H9 (cell line): ENCODE measurements at regions not wholly inside any gene's neighbourhood (a gene's known extent, or its start where the extent isn't known, plus 50 kb on each side); places are given as distances from the start of the nearest gene placed in this dataset.

ENCODE experiments used
- DNase-seq: peaks from one replicate; pipeline ENCODE4 v3.0.0-alpha.2; 2017
- H2AFZ ChIP-seq: one replicate; pipeline ENCODE4 v1.6.1; 2013; ENCODE audit warnings: mild to moderate bottlenecking, low read length, control low read depth, moderate library complexity
- H2AK5ac ChIP-seq: 2 replicates; pipeline ENCODE4 v1.6.1; 2013; ENCODE audit warnings: low read length, control low read depth, mixed read lengths; ENCODE audit not compliant: insufficient read length
- H2BK120ac ChIP-seq: one replicate; pipeline ENCODE4 v1.6.1; 2013; ENCODE audit warnings: low read depth, mild to moderate bottlenecking, low read length, control low read depth, inconsistent platforms; ENCODE audit not compliant: poor library complexity, severe bottlenecking
- H2BK12ac ChIP-seq: 2 replicates; pipeline ENCODE4 v1.6.1; 2013; ENCODE audit warnings: low read length, control low read depth, mixed read lengths, low read depth; ENCODE audit not compliant: insufficient read length
- H2BK15ac ChIP-seq: 2 replicates; pipeline ENCODE4 v1.6.1; 2013; ENCODE audit warnings: low read depth, low read length, control low read depth
- H2BK20ac ChIP-seq: one replicate; pipeline ENCODE4 v1.6.1; 2013; ENCODE audit warnings: low read depth, mild to moderate bottlenecking, low read length, control low read depth, inconsistent platforms; ENCODE audit not compliant: poor library complexity, severe bottlenecking
- H2BK5ac ChIP-seq: 2 replicates; pipeline ENCODE4 v1.6.1; 2013; ENCODE audit warnings: low read length, control low read depth, mixed read lengths; ENCODE audit not compliant: insufficient read length
- H3K14ac ChIP-seq: 2 replicates; pipeline ENCODE4 v1.6.1; 2013; ENCODE audit warnings: low read length, control low read depth; ENCODE audit not compliant: insufficient read depth
- H3K18ac ChIP-seq: 2 replicates; pipeline ENCODE4 v1.6.1; 2013; ENCODE audit warnings: low read depth, mild to moderate bottlenecking, mixed read lengths, low read length, control low read depth; ENCODE audit not compliant: insufficient read length
- H3K23ac ChIP-seq: 2 replicates; pipeline ENCODE4 v1.6.1; 2013; ENCODE audit warnings: low read length, control low read depth, mixed read lengths, low read depth; ENCODE audit not compliant: insufficient read length
- H3K23me2 ChIP-seq: 2 replicates; pipeline ENCODE4 v1.6.1; 2013; ENCODE audit warnings: low read depth, mild to moderate bottlenecking, mixed read lengths, low read length, control low read depth; ENCODE audit not compliant: insufficient read length, poor library complexity, severe bottlenecking
- H3K27ac ChIP-seq: 2 replicates; pipeline ENCODE4 v1.5.1; 2013; ENCODE audit warnings: low read length, control low read depth, mixed read lengths, low read depth; ENCODE audit not compliant: insufficient read length
- H3K27me3 ChIP-seq: 2 replicates; pipeline ENCODE4 v1.6.1; 2013; ENCODE audit warnings: low read length, control low read depth, inconsistent platforms; ENCODE audit not compliant: insufficient read depth
- H3K4ac ChIP-seq: 2 replicates; pipeline ENCODE4 v1.6.1; 2013; ENCODE audit warnings: low read depth, mild to moderate bottlenecking, control low read depth, inconsistent platforms, low read length, moderate library complexity
- H3K4me1 ChIP-seq: 2 replicates; pipeline ENCODE4 v1.6.1; 2013; ENCODE audit warnings: low read length, control low read depth, inconsistent platforms; ENCODE audit not compliant: insufficient read depth
- H3K4me2 ChIP-seq: 2 replicates; pipeline ENCODE4 v1.6.1; 2013; ENCODE audit warnings: low read length, control low read depth, mixed read lengths; ENCODE audit not compliant: insufficient read length, insufficient read depth
- H3K56ac ChIP-seq: 2 replicates; pipeline ENCODE4 v1.6.1; 2013; ENCODE audit warnings: low read depth, mild to moderate bottlenecking, mixed read lengths, low read length, control low read depth; ENCODE audit not compliant: insufficient read length
- H3K79me1 ChIP-seq: 2 replicates; pipeline ENCODE4 v1.6.1; 2013; ENCODE audit warnings: low read depth, mild to moderate bottlenecking, moderate library complexity, low read length, control low read depth, inconsistent platforms; ENCODE audit not compliant: insufficient read depth, poor library complexity, severe bottlenecking
- H3K79me2 ChIP-seq: 2 replicates; pipeline ENCODE4 v1.6.1; 2013; ENCODE audit warnings: low read length, control low read depth, inconsistent platforms; ENCODE audit not compliant: insufficient read depth
- H3K9ac ChIP-seq: 2 replicates; pipeline ENCODE4 v1.6.1; 2013; ENCODE audit warnings: low read length, control low read depth, mixed read lengths; ENCODE audit not compliant: insufficient read length; ENCODE audit errors: extremely low read depth
- H3K9me3 ChIP-seq: one replicate; pipeline ENCODE4 v1.6.1; 2013; ENCODE audit warnings: low read depth, low read length, inconsistent platforms; ENCODE audit not compliant: control insufficient read depth
- H3T11ph ChIP-seq: one replicate; pipeline ENCODE4 v1.6.1; 2013; ENCODE audit warnings: mild to moderate bottlenecking, low read length, control low read depth, inconsistent platforms
- H4K20me1 ChIP-seq: one replicate; pipeline ENCODE4 v1.6.1; 2013; ENCODE audit not compliant: control insufficient read depth, insufficient read length, insufficient read depth
- H4K5ac ChIP-seq: 2 replicates; pipeline ENCODE4 v1.6.1; 2013; ENCODE audit warnings: low read depth, mild to moderate bottlenecking, mixed read lengths, low read length, control low read depth; ENCODE audit not compliant: insufficient read length
- H4K8ac ChIP-seq: replicated peaks from 2 replicates; pipeline ENCODE4 v1.6.1; 2013; ENCODE audit warnings: low read length, control low read depth, mixed read lengths, low read depth; ENCODE audit not compliant: insufficient read length
- H4K91ac ChIP-seq: 2 replicates; pipeline ENCODE4 v1.6.1; 2013; ENCODE audit warnings: low read depth, mild to moderate bottlenecking, moderate library complexity, mixed read lengths, low read length, control low read depth; ENCODE audit not compliant: insufficient read length
- H3K27ac Mint-ChIP-seq, 3 experiments: 2 replicates in 2 of 3; 3 replicates in 1 of 3; pipeline ENCODE4 v1.8.0; 2020 to 2021; ENCODE audit warnings: mixed read lengths in 3 of 3, mild to moderate bottlenecking in 1 of 3, moderate library complexity in 1 of 3
- H3K27me3 Mint-ChIP-seq: 2 replicates; pipeline ENCODE4 v1.8.0; 2021; ENCODE audit warnings: low read depth, mild to moderate bottlenecking, moderate library complexity, mixed read lengths
- H3K36me3 Mint-ChIP-seq, 3 experiments: 2 replicates in 2 of 3; 3 replicates in 1 of 3; pipeline ENCODE4 v1.8.0; 2020 to 2021; ENCODE audit warnings: low read depth in 3 of 3, mixed read lengths in 3 of 3; ENCODE audit not compliant: insufficient read depth in 1 of 3
- H3K4me1 Mint-ChIP-seq, 2 experiments: 2 replicates each; pipeline ENCODE4 v1.8.0; 2020; ENCODE audit warnings: mixed read lengths in 2 of 2
- H3K4me3 Mint-ChIP-seq, 2 experiments: 2 replicates in 1 of 2; 3 replicates in 1 of 2; pipeline ENCODE4 v1.8.0; 2020 to 2021; ENCODE audit warnings: mild to moderate bottlenecking in 2 of 2, mixed read lengths in 2 of 2, moderate library complexity in 1 of 2
- H3K9me3 Mint-ChIP-seq, 2 experiments: 2 replicates in 1 of 2; 3 replicates in 1 of 2; pipeline ENCODE4 v1.8.0; 2020; ENCODE audit warnings: mild to moderate bottlenecking in 2 of 2, mixed read lengths in 2 of 2, moderate library complexity in 1 of 2
- WGBS: extraction: QIAGEN DNeasy Blood & Tissue Kit; methylation state at CpG from one replicate; pipeline ENCODE4 v1.1.7; 2013; ENCODE audit warnings: missing lambda C conversion rate, low lambda C conversion rate, mixed read lengths; ENCODE audit not compliant: insufficient read length; ENCODE audit errors: extremely low coverage; 5-methylcytosine and 5-hydroxymethylcytosine counted together
- TF ChIP-seq, protein P1 (sequence below): fragments of 200-600 bp; sonication (generic); conservative IDR thresholded peaks from 3 replicates; pipeline ENCODE4 v1.8.0; 2021; ENCODE audit warnings: antibody characterized with exemption, mild to moderate bottlenecking

GRCh38 chr12:88932457-88932856, 352.2 kb upstream of the KITLG start:
- no peak overlapping the region for H3K4me2 ChIP-seq
- no peak overlapping the region for H4K8ac ChIP-seq
- H2BK12ac ChIP-seq: no peak overlapping the region
- H3K14ac ChIP-seq: no peak overlapping the region
- no peak overlapping the region for H3K4ac ChIP-seq
- H3K27ac Mint-ChIP-seq: peak overlapping the region in 1 of 3 experiments; percentile 44; a peak in 1 of 7 replicates
- no peaks in the 10 kb centered on the region for H4K20me1 ChIP-seq
- H2AFZ ChIP-seq: no peak overlapping the region
- H2BK20ac ChIP-seq: no peak overlapping the region
- no peak overlapping the region for H4K5ac ChIP-seq
- H3K27me3 ChIP-seq: no peaks in the 10 kb centered on the region
- peaks cover 19 to 26% of the 10 kb centered on the region in 2 experiments for H3K4me1 Mint-ChIP-seq
- no peak overlapping the region for H3K23ac ChIP-seq
- H2BK120ac ChIP-seq: no peak overlapping the region
- no peak overlapping the region for H3T11ph ChIP-seq
- no peak overlapping the region for H4K91ac ChIP-seq
- H2BK5ac ChIP-seq: no peak overlapping the region
- no peak overlapping the region for H3K9ac ChIP-seq
- no peaks in the 10 kb centered on the region for H3K23me2 ChIP-seq
- H3K79me1 ChIP-seq: no peaks in the 10 kb centered on the region
- H3K4me3 Mint-ChIP-seq: no peak overlapping the region
- H2BK15ac ChIP-seq: no peak overlapping the region
- H3K27ac ChIP-seq: no peak overlapping the region
- H3K9me3 ChIP-seq: no peaks in the 10 kb centered on the region
- H3K9me3 Mint-ChIP-seq: no peaks in the 10 kb centered on the region
- H3K79me2 ChIP-seq: no peaks in the 10 kb centered on the region
- H3K27me3 Mint-ChIP-seq: no peaks in the 10 kb centered on the region
- H3K56ac ChIP-seq: no peak overlapping the region
- no peak for DNase-seq
- no CpG with 5 or more reads among the region's 2 CpGs for WGBS
- no peak overlapping the region for H3K18ac ChIP-seq
- H3K4me1 ChIP-seq: peaks cover 2% of the 10 kb centered on the region; the same call in 1 of the 2 replicates
- no peak overlapping the region for H2AK5ac ChIP-seq
- no peaks in the 10 kb centered on the region for H3K36me3 Mint-ChIP-seq
- TF ChIP-seq, protein P1, sequence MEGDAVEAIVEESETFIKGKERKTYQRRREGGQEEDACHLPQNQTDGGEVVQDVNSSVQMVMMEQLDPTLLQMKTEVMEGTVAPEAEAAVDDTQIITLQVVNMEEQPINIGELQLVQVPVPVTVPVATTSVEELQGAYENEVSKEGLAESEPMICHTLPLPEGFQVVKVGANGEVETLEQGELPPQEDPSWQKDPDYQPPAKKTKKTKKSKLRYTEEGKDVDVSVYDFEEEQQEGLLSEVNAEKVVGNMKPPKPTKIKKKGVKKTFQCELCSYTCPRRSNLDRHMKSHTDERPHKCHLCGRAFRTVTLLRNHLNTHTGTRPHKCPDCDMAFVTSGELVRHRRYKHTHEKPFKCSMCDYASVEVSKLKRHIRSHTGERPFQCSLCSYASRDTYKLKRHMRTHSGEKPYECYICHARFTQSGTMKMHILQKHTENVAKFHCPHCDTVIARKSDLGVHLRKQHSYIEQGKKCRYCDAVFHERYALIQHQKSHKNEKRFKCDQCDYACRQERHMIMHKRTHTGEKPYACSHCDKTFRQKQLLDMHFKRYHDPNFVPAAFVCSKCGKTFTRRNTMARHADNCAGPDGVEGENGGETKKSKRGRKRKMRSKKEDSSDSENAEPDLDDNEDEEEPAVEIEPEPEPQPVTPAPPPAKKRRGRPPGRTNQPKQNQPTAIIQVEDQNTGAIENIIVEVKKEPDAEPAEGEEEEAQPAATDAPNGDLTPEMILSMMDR: no peak
